ENCODE measurements at regions not wholly inside any gene's neighbourhood (a gene's known extent, or its start where the extent isn't known, plus 50 kb on each side); places are given as distances from the start of the nearest gene placed in this dataset.

- no peak for TF ChIP-seq MAX (IDR thresholded peaks at IDR 0.05; ENCODE audit: insufficient read depth, insufficient read length)
- no peak for TF ChIP-seq CTCF (IDR thresholded peaks at IDR 0.05; ENCODE audit: extremely low read depth in 1 of 2, insufficient read depth in 1 of 2, low read depth in 1 of 2, low read length in 2 of 2)
- TF ChIP-seq EZH2 (IDR thresholded peaks at IDR 0.05; ENCODE audit: borderline replicate concordance, low read depth, low read length, severe bottlenecking) = no peak
- TF ChIP-seq MYC (IDR thresholded peaks at IDR 0.05; ENCODE audit: low read depth, low read length) = no peak
- no peak for TF ChIP-seq POLR2AphosphoS5 (IDR thresholded peaks at IDR 0.05; ENCODE audit: insufficient read depth, low read depth, low read length)
- TF ChIP-seq POLR2A (IDR thresholded peaks at IDR 0.05; ENCODE audit: low read depth, low read length) = no peak
These were observed 368.7 kb upstream of the MIS18BP1 start for GRCh38 chr14:45621731-45622130.

Data from endothelial cell of umbilical vein (primary cell).